8988T (cell line): ENCODE measurements at regions not wholly inside any gene's neighbourhood (a gene's known extent, or its start where the extent isn't known, plus 50 kb on each side); places are given as distances from the start of the nearest gene placed in this dataset.
"Not testable (repeated sequence)": the region's sequence is repeated elsewhere in the genome, so short reads cannot be mapped to it uniquely, and the experiment has no call there.

Experiments
- DNase-seq: peaks from one replicate; pipeline ENCODE4 v3.0.0; 2011

DNA sequence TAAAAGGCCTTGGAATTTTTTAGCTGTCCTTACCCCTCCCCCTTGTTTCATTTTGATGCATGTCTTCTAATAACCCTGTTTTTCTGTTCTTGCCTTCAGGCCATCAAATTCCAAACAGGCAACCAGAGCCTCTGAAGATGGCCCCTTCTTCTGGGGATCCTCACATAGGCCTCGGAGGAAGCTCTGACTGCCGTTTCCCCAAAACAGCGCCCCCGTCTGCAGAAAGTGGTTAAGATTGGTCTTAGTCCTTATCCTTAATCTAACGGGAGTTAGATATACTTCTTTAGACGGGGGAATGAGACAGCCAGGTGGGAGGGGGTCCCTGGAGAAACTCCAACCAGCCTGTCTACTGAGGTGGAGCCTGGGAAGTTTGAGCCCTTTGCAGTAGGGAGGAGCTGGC lies 226.3 kb upstream of the ZNF608 start:
- no peak for DNase-seq

GRCh38 chr5:124973661-124974060 lies 227.2 kb upstream of the ZNF608 start:
- DNase-seq = no peak

DNA sequence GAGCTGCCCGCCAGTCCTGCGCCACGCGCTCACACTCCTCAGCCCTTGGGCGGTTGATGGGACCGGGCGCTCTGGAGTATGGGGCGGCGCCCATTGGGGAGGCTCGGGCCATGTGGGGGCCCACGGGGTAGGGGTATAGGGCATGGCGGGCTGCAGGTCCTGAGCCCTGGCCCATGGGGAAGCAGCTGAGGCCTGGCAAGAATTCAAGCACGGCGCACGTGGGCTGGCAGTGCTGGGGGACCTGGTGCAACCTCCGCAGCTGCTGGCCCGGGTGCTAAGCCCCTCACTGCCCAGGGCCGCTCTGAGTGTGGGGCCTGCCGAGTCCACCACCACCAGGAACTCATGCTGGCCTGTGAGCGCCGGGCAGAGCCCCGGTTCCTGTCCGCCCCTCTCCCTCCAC lies 229.6 kb upstream of the ZNF608 start:
- DNase-seq = no peak

DNA sequence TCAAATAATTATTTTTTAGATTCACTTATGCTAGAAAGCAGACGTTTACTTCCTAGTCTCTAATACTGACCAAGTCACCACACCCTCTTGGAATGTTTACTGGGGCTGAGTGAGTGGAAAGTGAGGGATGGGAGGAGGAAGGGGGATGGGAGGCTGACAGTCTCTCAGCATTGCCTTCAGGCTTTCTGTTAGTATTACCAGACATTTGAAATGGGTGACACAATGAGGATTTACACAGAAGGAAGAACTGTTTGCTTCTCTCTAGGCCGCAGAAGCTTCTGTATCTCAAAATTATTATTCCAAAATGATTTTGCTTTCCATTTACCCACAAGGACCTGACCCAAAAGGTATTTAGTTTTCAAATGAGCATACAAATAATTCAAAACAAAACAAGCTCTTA lies 232.8 kb upstream of the ZNF608 start:
- DNase-seq = no peak

DNA sequence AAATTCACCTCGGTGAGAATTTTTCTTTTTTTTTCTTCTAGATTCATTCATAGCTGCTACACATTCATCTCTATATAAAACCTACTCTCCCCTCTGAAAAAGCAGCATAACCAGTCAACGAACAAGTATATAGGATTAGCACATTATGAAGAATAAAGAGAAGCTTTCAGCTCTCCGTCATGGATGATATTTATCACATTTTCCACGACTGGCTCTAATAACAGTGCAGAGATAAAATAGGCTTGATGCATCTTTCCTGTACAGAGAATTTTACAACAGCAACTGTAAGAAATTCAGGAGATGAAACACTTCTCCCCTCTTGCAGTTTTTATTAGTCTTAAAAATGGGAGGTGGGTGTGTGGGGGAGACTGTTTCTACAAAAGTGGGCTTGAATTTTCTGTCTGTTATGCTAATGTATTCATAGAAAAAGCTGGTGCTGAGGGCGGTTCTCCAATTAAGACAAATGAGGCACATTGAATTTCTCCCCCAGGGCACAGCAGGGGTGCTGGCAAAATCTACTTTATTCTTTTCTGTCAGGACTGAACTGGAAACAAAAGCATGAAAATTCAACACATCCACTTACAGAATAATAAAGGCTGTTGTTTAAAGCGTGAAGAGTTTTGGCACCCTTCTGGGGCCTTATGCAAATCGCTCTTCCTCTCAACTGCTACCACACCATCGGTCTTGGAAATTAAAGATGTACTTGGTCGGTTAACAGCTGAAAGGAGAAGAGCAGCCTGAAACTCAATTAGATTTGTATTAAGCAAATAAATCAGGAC lies 233.9 kb upstream of the ZNF608 start:
- no peak for DNase-seq

GRCh38 chr5:124981901-124982300 lies 235.5 kb upstream of the ZNF608 start:
- DNase-seq = no peak

DNA sequence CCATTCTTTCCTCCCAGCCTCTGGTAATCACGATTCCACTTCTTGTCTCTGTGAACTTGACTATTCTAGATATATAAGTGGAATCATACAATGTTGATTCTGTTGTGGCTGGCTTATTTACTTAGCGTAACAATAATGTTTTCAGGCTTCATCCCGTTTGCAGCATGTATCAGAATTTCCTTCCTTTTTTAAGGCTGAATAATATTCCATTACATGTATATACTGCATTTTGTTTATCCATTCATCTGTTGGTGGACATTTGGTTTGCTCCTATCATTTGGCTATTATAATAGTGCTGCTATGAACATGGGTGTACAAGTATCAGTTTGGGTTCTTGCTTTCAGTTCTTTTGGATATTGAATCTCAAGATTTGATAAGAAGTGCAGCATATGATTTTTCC lies 239.7 kb upstream of the ZNF608 start:
- no peak for DNase-seq

DNA sequence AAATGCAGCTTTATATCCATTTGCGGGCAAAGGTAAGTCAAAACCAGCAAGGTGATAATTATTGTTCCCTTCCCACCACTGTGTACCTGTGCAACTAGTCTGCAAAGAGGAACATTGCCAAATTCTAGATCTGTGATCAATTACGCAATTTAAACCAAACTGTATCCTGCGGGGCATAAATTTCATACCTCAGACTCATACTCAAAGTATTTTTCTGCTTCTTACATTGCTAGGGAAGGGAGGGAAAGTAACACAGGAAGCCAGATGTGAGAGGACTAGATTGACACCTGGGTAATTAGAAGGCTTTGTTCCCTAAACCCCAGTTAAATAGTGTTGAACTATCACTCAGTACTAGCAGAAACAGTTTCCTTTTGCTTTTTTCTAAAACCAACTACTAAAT lies 240.2 kb upstream of the ZNF608 start:
- no peak for DNase-seq

- DNase-seq = not testable (repeated sequence)
Measured at GRCh38 chr5:124987786-124988185, 241.3 kb upstream of the ZNF608 start.

DNA sequence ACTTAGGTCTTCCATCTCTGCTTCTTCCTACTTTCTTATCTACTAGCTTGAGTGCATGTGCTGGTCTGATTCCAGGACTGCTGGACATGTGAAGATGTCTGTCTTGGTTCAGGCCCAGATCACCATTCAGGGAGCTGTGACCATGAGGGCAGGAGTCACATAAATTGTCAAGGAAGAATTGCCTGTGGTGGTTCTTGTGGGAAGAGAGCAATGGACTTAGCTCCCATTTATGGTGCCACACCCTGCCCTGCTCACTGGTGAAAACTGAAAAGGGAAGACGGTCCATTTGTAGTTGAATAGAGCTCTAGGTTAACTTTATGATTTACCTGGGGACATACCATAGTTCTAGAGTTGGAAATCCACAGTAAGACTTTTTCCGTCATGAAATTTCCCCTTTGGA lies 244.3 kb upstream of the ZNF608 start:
- DNase-seq = no peak

GRCh38 chr5:124995421-124995820 lies 249.0 kb upstream of the ZNF608 start:
- no peak for DNase-seq

GRCh38 chr5:124996023-124996763 lies 249.8 kb upstream of the ZNF608 start:
- DNase-seq = no peak

- DNase-seq = no peak
Measured at GRCh38 chr5:124996764-124997077, 250.3 kb upstream of the ZNF608 start.

GRCh38 chr5:124997186-124997893 lies 250.9 kb upstream of the ZNF608 start:
- DNase-seq = no peak

- DNase-seq = no peak
Measured at GRCh38 chr5:124998520-124998919, 252.1 kb upstream of the ZNF608 start.

DNA sequence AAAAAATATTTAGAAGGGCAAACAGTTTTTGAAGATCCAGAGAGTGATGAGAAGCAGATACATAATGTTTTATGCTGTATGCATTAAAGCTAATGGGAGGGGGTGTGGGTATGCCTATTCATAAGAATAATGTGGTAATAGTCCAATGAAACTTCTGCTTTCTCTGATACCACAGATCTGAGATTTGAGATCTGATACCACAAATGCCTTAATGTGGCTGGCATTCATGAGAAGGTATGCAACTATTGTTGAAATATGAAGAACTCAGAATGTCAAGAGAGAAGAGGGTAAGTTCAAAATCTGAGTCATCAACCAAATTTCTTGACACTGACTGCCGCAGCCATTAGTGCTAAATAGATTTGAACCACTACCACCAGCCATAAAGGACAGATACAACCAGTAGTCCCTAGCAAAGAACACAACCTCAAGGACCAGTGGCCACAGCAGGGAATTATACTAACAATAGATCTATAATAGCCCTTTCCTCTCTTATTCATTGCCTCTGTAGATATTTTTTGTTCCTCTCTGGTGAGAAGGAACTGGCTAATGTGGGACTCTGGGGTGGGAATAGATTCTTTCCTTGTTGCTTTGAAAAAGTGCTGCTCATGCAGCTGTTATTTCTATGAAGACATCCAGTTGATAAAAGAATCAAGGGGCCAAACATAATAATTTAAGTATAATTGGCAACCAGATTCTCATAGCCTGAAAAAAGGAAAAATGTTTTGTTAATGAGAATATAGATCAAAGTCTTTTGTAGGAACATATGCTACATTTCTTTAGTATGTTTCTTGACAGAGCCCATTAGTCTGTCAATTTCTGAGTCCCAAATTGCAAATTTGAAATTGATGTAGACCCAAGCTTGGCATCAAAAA lies 256.5 kb upstream of the ZNF608 start:
- DNase-seq = no peak

DNA sequence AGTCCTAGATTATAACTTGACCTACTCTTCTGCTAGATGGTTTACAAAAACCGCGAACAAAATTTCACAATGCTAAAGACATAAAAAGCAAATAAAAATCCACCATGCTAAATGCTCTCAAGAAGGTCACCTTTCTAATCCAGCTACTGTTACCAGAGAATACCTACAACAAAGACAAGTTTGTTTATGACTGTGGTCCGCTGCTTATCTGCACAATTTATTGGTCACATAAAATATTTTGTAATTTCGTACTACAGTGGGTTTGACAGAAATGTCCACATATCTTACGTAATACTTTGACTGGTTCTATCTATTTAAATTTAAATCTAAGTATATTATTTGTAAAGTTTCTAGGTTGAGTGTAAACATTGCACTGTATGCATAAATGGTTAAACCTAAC lies 257.6 kb upstream of the ZNF608 start:
- no peak for DNase-seq

DNA sequence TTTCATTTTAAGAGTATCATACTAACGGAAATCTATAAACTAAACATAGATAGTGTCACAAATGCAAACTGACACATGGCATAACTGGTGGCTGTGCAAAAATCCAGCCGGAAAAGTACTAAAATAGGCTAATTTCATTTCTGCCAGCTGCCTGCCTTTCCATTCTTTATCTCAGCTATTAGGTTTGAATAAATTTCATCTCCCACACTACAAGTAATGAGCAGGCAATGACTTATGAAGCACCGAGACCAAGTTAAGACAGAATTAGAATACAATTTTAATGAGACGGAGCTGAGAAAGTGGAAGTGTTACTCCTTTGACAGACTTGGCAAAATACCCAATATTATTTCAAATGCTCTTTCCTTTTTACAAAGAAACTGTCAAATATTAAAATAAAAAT lies 258.8 kb upstream of the ZNF608 start:
- DNase-seq = no peak

- no peak for DNase-seq
Measured at GRCh38 chr5:125006011-125006685, 259.7 kb upstream of the ZNF608 start.

DNA sequence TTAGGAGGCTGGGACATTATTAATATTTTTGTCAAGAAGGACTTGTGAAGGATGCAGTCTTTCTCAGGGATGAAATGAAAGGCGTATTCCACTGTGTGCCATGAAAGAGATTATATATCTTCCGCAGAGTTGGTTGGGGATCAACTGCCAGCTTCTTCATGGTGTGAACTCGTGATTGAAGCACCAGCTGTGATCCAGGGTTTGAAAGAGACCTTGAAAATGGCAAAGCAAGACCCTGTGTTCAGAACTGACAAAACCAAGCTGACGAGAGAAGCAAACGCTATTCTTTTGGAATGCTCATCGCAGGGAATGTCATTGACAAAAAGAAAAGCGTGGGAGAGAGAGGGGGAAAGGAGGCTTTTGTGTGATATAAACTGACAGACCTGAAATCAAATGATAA lies 263.9 kb upstream of the ZNF608 start:
- DNase-seq = no peak

DNA sequence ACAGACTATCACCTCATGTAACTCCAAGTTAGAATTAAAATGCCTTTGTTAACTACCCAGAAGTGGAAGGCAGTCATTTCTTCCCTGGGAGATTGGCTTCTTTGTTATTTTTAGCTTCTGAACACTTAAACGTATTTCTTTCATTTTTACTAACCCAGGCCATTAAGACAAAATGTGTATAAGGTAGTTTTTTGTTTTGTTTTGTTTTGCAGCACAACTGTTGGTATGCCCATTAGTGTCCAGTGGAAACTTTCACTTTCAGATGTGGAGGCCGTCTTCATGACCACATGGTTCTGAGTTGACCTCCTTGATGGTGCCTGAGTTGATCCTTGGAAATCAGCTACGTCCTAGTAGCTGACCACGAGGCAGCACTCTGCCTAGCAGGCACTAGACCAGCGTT lies 264.6 kb upstream of the ZNF608 start:
- DNase-seq = no peak

DNA sequence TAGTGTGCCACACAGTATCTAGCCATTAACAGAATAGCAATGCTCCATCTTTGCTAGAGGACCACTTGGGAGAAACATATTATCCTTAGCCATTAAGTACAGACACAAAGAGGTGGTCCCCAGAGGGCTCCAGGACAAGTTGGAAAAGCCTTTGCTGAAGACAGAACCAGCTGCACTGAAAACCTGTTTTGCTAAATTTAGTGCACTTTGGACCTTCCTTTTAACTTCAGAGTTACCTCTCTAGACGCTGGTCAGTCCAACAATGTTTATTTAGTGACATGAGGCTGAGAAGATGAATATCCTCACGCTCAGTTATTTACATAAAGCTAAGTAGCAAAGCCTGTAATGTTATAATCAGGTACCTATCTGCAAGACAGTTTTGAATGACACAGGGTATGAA lies 265.0 kb upstream of the ZNF608 start:
- DNase-seq = no peak

DNA sequence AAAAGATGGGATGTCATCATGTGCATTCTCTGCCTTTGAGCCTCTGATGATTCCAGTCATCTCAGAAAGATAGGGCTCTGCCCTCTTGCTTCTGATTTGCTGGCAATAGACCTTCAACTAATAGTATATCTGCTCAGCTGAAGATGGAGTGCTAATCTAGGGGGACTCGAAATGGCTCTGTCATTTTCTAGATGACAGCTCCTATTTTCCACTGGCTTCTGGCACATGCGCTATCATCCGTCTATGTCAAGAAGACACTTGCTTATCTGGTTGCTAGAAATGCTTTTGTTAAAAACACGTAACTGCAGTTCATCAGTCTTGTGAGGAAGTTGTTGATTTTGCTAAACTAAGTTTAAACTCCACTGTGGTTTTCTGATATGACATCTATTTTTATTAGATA lies 265.5 kb upstream of the ZNF608 start:
- DNase-seq = no peak
